ENCODE measurements at regions not wholly inside any gene's neighbourhood (a gene's known extent, or its start where the extent isn't known, plus 50 kb on each side); places are given as distances from the start of the nearest gene placed in this dataset.

GRCh38 chr6:68042339-68043121, 592.6 kb upstream of the ADGRB3 start:
- Histone ChIP-seq H3K9me3 (ENCODE audit: insufficient read depth, low read length, severe bottlenecking) (no peaks in the 10 kb centered on the region), H3K79me2 (ENCODE audit: insufficient read depth, low read length) (no peaks in the 10 kb centered on the region), H3K27ac (ENCODE audit: low read length) (no peak overlapping the region), H3K9ac (ENCODE audit: low read depth, low read length) (no peak overlapping the region), H3K36me3 (ENCODE audit: insufficient read depth, low read length) (no peaks in the 10 kb centered on the region), H3K4me1 (ENCODE audit: insufficient read depth, low read length) (no peaks in the 10 kb centered on the region), H3K4me3 (ENCODE audit: low read depth in 1 of 2, low read length in 2 of 2) (no peak overlapping the region), H2AFZ (ENCODE audit: low read depth, low read length) (no peak overlapping the region), H3K27me3 (ENCODE audit: insufficient read depth, low read length, poor library complexity) (no peaks in the 10 kb centered on the region), H4K20me1 (ENCODE audit: insufficient read depth, low read length) (no peaks in the 10 kb centered on the region), H3K4me2 (ENCODE audit: insufficient read depth, low read length) (no peak overlapping the region)
- ATAC-seq (ENCODE audit: insufficient read depth, low read depth) (no peak), DNase-seq (no peak)
- TF ChIP-seq EZH2 (IDR thresholded peaks at IDR 0.05; ENCODE audit: borderline replicate concordance, low read depth, low read length, severe bottlenecking) (no peak), CTCF (IDR thresholded peaks at IDR 0.05; ENCODE audit: borderline replicate concordance, extremely low read depth, low read length, poor library complexity, severe bottlenecking) (no peak)

GRCh38 chr6:68040780-68041179, 594.3 kb upstream of the ADGRB3 start:
- Histone ChIP-seq H3K9ac (ENCODE audit: low read depth, low read length) (no peak overlapping the region), H3K4me1 (ENCODE audit: insufficient read depth, low read length) (no peaks in the 10 kb centered on the region)

GRCh38 chr6:68040312-68040778, 594.7 kb upstream of the ADGRB3 start:
- DNase-seq (no peak), ATAC-seq (ENCODE audit: insufficient read depth, low read depth) (no peak)
- TF ChIP-seq EZH2 (IDR thresholded peaks at IDR 0.05; ENCODE audit: borderline replicate concordance, low read depth, low read length, severe bottlenecking) (no peak), CTCF (IDR thresholded peaks at IDR 0.05; ENCODE audit: borderline replicate concordance, extremely low read depth, low read length, poor library complexity, severe bottlenecking) (no peak)
- H3K27me3 ChIP-seq (ENCODE audit: insufficient read depth, low read length, poor library complexity): no peaks in the 10 kb centered on the region
- no peak overlapping the region for H3K9ac ChIP-seq (ENCODE audit: low read depth, low read length)
- H3K4me3 ChIP-seq (ENCODE audit: low read depth in 1 of 2, low read length in 2 of 2): no peak overlapping the region
- no peaks in the 10 kb centered on the region for H3K4me1 ChIP-seq (ENCODE audit: insufficient read depth, low read length)
- H3K79me2 ChIP-seq (ENCODE audit: insufficient read depth, low read length): no peaks in the 10 kb centered on the region
- H3K27ac ChIP-seq (ENCODE audit: low read length): no peak overlapping the region
- H3K36me3 ChIP-seq (ENCODE audit: insufficient read depth, low read length): no peaks in the 10 kb centered on the region
- H3K4me2 ChIP-seq (ENCODE audit: insufficient read depth, low read length): no peak overlapping the region
- H4K20me1 ChIP-seq (ENCODE audit: insufficient read depth, low read length): no peaks in the 10 kb centered on the region
- no peak overlapping the region for H2AFZ ChIP-seq (ENCODE audit: low read depth, low read length)
- no peaks in the 10 kb centered on the region for H3K9me3 ChIP-seq (ENCODE audit: insufficient read depth, low read length, severe bottlenecking)

More at GRCh38 chr6:68040780-68041179, 594.3 kb upstream of the ADGRB3 start:
- Histone ChIP-seq H3K27me3 (ENCODE audit: insufficient read depth, low read length, poor library complexity) (no peaks in the 10 kb centered on the region), H4K20me1 (ENCODE audit: insufficient read depth, low read length) (no peaks in the 10 kb centered on the region), H3K9me3 (ENCODE audit: insufficient read depth, low read length, severe bottlenecking) (no peaks in the 10 kb centered on the region), H3K36me3 (ENCODE audit: insufficient read depth, low read length) (no peaks in the 10 kb centered on the region), H3K4me2 (ENCODE audit: insufficient read depth, low read length) (no peak overlapping the region), H3K79me2 (ENCODE audit: insufficient read depth, low read length) (no peaks in the 10 kb centered on the region), H3K27ac (ENCODE audit: low read length) (no peak overlapping the region), H2AFZ (ENCODE audit: low read depth, low read length) (no peak overlapping the region), H3K4me3 (ENCODE audit: low read depth in 1 of 2, low read length in 2 of 2) (no peak overlapping the region)
- TF ChIP-seq EZH2 (IDR thresholded peaks at IDR 0.05; ENCODE audit: borderline replicate concordance, low read depth, low read length, severe bottlenecking): no peak
- no peak for TF ChIP-seq CTCF (IDR thresholded peaks at IDR 0.05; ENCODE audit: borderline replicate concordance, extremely low read depth, low read length, poor library complexity, severe bottlenecking)
- no peak for DNase-seq
- ATAC-seq (ENCODE audit: insufficient read depth, low read depth): no peak
